ENCODE measurements at regions not wholly inside any gene's neighbourhood (a gene's known extent, or its start where the extent isn't known, plus 50 kb on each side); places are given as distances from the start of the nearest gene placed in this dataset.

DNA sequence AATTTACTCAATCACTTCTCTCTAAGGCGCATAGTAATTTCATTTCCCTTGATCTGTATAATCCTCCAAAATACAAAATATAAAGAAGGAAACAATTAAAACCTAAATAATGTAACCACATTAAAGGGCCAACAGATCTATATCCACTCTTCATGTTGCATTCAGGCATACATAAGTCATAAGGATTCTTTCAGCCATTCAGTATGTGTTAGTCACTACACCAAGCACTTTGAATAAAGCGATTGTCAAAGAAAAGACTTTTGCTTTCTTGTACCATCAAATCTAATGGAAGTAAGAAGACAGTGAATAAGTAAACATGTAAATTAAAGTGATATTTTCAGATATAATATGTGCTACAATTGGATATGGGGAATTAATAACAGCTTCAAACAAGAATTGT, 569.2 kb upstream of the PTPRD start:
- CTCF ChIA-PET, result no interaction called here
- no peaks in the 10 kb centered on the region for H3K27me3 ChIP-seq (ENCODE audit: insufficient read depth, low read depth)
- H3K9me3 ChIP-seq (ENCODE audit: insufficient read depth, low read depth), result no peaks in the 10 kb centered on the region
- POLR2A ChIA-PET (ENCODE audit: unreplicated experiment), result no interaction called here
- H2AFZ ChIP-seq, result no peak overlapping the region
- no peaks in the 10 kb centered on the region for H3K9me2 ChIP-seq (ENCODE audit: insufficient read depth)
- H3K4me1 ChIP-seq (replicated peaks; ENCODE audit: insufficient read depth), result no peaks in the 10 kb centered on the region
- DNase-seq, result no peak
- no TSS peak for BruUV-seq (replicated peaks)
- no peaks in the 10 kb centered on the region for H3F3A ChIP-seq (ENCODE audit: insufficient read depth, low read depth)
- H3K27ac ChIP-seq, result no peak overlapping the region
- H3K36me3 ChIP-seq (ENCODE audit: low read depth), result no peaks in the 10 kb centered on the region
- H3K4me3 ChIP-seq, result no peak overlapping the region
- no peaks in the 10 kb centered on the region for H3K79me2 ChIP-seq (ENCODE audit: low read depth)
- intact Hi-C loops (cut with micrococcal nuclease; ENCODE audit: unreplicated experiment), result no loop called here
- no peak overlapping the region for H3K4me2 ChIP-seq
- no peaks in the 10 kb centered on the region for H4K20me1 ChIP-seq (ENCODE audit: insufficient read depth)
- TF ChIP-seq EZH2 (IDR thresholded peaks at IDR 0.05; ENCODE audit: low read depth) (no peak), CTCF (conservative IDR thresholded peaks at IDR 0.05) (no peak)

GRCh38 chr9:11190719-11191118, 577.9 kb upstream of the PTPRD start:
- POLR2A ChIA-PET (ENCODE audit: unreplicated experiment), result no interaction called here
- no peaks in the 10 kb centered on the region for H3K4me1 ChIP-seq (replicated peaks; ENCODE audit: insufficient read depth)
- no peaks in the 10 kb centered on the region for H3F3A ChIP-seq (ENCODE audit: insufficient read depth, low read depth)
- no peaks in the 10 kb centered on the region for H3K79me2 ChIP-seq (ENCODE audit: low read depth)
- no peaks in the 10 kb centered on the region for H3K27me3 ChIP-seq (ENCODE audit: insufficient read depth, low read depth)
- no peaks in the 10 kb centered on the region for H3K9me3 ChIP-seq (ENCODE audit: insufficient read depth, low read depth)
- DNase-seq, result no peak
- intact Hi-C loops (cut with micrococcal nuclease; ENCODE audit: unreplicated experiment), result no loop called here
- TF ChIP-seq CTCF (conservative IDR thresholded peaks at IDR 0.05) (no peak), EZH2 (IDR thresholded peaks at IDR 0.05; ENCODE audit: low read depth) (no peak)
- no peaks in the 10 kb centered on the region for H4K20me1 ChIP-seq (ENCODE audit: insufficient read depth)
- no peaks in the 10 kb centered on the region for H3K36me3 ChIP-seq (ENCODE audit: low read depth)
- no peak overlapping the region for H3K4me2 ChIP-seq
- no peak overlapping the region for H2AFZ ChIP-seq
- H3K27ac ChIP-seq, result no peak overlapping the region
- H3K4me3 ChIP-seq, result no peak overlapping the region
- CTCF ChIA-PET, result no interaction called here
- H3K9me2 ChIP-seq (ENCODE audit: insufficient read depth), result no peaks in the 10 kb centered on the region
- no TSS peak for BruUV-seq (replicated peaks)

DNA sequence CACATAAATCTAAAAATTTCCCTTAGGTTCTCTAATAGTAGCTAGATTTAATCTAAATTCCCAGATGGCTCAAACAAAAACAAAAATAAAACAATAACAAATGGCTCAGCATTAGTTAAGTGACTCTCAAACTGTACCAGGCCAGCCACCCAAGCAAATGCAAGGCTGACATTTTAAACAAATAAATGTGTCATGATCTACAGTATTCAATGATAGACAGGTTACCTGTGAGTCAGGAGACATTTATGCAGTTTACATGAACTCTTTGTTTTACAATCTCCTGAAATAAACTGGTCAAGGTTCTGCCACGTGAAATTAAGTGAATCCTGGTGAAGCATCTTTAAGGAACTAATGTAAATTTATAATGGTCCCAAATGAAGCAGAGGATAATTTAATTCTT, 580.2 kb upstream of the PTPRD start:
- H3F3A ChIP-seq (ENCODE audit: insufficient read depth, low read depth), result no peaks in the 10 kb centered on the region
- intact Hi-C loops (cut with micrococcal nuclease; ENCODE audit: unreplicated experiment), result no loop called here
- H3K36me3 ChIP-seq (ENCODE audit: low read depth), result no peaks in the 10 kb centered on the region
- POLR2A ChIA-PET (ENCODE audit: unreplicated experiment), result no interaction called here
- no peaks in the 10 kb centered on the region for H3K4me1 ChIP-seq (replicated peaks; ENCODE audit: insufficient read depth)
- no peaks in the 10 kb centered on the region for H4K20me1 ChIP-seq (ENCODE audit: insufficient read depth)
- no peaks in the 10 kb centered on the region for H3K27me3 ChIP-seq (ENCODE audit: insufficient read depth, low read depth)
- no peaks in the 10 kb centered on the region for H3K9me3 ChIP-seq (ENCODE audit: insufficient read depth, low read depth)
- no peak overlapping the region for H3K4me3 ChIP-seq
- no peak overlapping the region for H3K27ac ChIP-seq
- H2AFZ ChIP-seq, result no peak overlapping the region
- no peak overlapping the region for H3K4me2 ChIP-seq
- no peak for TF ChIP-seq EZH2 (IDR thresholded peaks at IDR 0.05; ENCODE audit: low read depth)
- TF ChIP-seq CTCF (conservative IDR thresholded peaks at IDR 0.05), result no peak
- H3K9me2 ChIP-seq (ENCODE audit: insufficient read depth), result no peaks in the 10 kb centered on the region
- CTCF ChIA-PET, result no interaction called here
- BruUV-seq (replicated peaks), result no TSS peak
- no peak for DNase-seq
- no peaks in the 10 kb centered on the region for H3K79me2 ChIP-seq (ENCODE audit: low read depth)

Data from PC-9 (cell line).